GM12874 (cell line): ENCODE measurements at regions not wholly inside any gene's neighbourhood (a gene's known extent, or its start where the extent isn't known, plus 50 kb on each side); places are given as distances from the start of the nearest gene placed in this dataset.

Source experiments
- CTCF ChIP-seq: IDR thresholded peaks from 2 replicates; pipeline ENCODE4 v1.5.1; 2011; ENCODE audit warnings: low read depth, mild to moderate bottlenecking, control low read depth, low read length, moderate library complexity; ENCODE audit not compliant: insufficient read depth

DNA sequence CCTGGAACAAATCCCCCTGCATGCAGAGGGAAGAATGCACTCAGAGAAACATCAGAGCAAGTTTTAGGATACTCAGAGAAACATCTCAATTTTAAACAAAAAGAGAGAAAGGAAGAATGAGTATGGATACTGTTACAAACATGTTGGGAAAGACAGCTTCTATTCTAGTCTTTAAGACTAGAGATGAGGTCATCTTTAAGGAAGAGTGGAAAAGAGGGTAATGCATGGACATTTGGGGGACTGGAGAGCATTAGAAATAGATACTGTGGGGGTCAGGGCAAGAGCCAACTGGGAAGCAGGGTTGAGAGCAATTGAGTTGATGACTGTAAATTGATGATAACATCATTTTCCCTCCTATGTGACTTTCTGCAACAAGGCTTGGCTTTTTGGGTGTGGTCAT is 431.2 kb downstream of the CDH26 start:
- TF ChIP-seq CTCF = no peak

DNA sequence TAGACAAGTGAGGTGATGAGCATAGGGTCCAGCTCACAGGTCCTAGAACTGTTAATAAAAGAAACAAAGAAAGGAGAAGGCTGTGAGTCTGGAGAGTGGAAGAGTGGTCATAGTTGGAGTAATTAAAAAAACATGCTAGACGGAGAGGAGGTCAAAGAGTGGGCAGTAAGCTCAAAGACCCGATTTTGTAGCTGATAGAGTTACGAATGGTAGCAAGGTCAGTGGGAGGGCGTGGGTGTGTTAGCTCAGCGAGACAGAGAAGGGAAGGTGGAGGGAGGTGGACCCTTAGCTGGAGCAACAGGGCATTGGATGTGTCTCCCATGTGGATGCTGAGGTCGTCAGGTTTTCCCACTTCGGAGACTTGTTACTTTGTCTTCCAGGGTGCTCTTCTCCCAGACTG is 431.7 kb downstream of the CDH26 start:
- TF ChIP-seq CTCF = no peak

- TF ChIP-seq CTCF = no peak
Observed at GRCh38 chr20:60395991-60396390, 437.8 kb downstream of the CDH26 start.

DNA sequence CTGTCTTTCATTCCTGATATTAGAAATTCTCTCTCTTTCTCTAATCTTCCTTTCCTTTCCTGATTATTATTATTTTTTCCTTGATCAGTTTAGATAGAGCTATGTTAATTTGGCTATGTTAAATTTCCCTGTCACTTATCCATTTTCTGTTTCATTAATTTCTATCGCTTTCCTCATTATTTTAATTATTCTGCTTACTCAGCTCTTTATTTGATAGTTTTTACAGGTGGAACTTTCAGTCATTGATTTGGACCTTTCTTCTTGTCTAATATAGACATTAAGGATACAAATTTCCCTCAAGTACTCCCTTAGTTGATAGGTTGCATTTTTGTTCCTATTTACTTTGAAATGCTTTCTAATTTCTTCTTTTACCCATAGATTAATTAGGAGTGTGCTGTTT is 442.3 kb downstream of the CDH26 start:
- no peak for TF ChIP-seq CTCF

GRCh38 chr20:60402189-60403058 is 444.2 kb downstream of the CDH26 start:
- no peak for TF ChIP-seq CTCF

DNA sequence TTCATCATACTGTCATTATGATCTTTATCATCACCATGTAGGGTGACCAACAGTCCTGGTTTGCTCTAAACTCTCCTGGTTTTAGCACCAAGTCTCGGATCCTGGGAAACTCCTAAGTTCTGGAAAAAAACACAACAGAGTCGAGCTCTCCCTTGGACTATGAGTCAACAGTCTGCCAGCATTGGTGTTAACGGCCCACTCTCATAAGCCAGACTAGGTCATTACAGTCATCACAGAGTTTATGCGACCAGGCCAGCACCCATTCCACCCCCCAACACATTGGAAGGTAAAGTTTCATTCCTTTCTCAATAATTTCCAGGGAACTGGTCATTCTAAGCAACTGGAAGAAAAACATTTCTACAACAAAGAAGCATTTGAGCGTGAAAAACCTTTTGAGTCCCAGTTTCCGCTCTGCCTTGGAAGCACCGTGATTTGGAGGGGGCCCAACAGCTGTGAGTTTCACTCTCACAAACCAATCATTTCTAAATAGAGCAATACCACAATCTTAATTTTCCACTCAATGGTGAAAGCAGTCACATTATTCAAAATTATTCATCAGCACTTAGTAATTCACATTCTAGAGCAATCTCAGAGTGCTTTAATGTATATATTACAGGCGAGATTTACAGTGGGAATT is 445.0 kb downstream of the CDH26 start:
- TF ChIP-seq CTCF = no peak

- no peak for TF ChIP-seq CTCF
Observed at GRCh38 chr20:60407011-60407771, 449.0 kb downstream of the CDH26 start.
